GM18502 (cell line): ENCODE measurements at regions not wholly inside any gene's neighbourhood (a gene's known extent, or its start where the extent isn't known, plus 50 kb on each side); places are given as distances from the start of the nearest gene placed in this dataset.
A peak's percentile ranks its signal among the peaks of the same experiment; 100 is the strongest.
"Not testable (repeated sequence)": the region's sequence is repeated elsewhere in the genome, so short reads cannot be mapped to it uniquely, and the experiment has no call there.

Experiments used
- ATAC-seq: cut with Tn5 transposase; IDR thresholded peaks from one replicate; pipeline ENCODE4 v1.9.1; 2021; ENCODE audit warnings: mild to moderate bottlenecking; ENCODE audit not compliant: unreplicated experiment, poor library complexity

- no peak for ATAC-seq
Measured at GRCh38 chrX:78603908-78604307, 55.2 kb downstream of the RTL3 start.

- ATAC-seq = no peak
Measured at GRCh38 chrX:78595901-78596502, 63.1 kb downstream of the RTL3 start.

- no peak for ATAC-seq
Measured at GRCh38 chrX:78593701-78594100, 65.4 kb downstream of the RTL3 start.

GRCh38 chrX:78592030-78592429 lies 67.1 kb downstream of the RTL3 start:
- ATAC-seq = no peak

- ATAC-seq = no peak
Measured at GRCh38 chrX:78574306-78574705, 84.8 kb downstream of the RTL3 start.

- ATAC-seq = no peak
Measured at GRCh38 chrX:78573630-78574029, 85.5 kb downstream of the RTL3 start.

GRCh38 chrX:78571849-78572248 lies 87.3 kb downstream of the RTL3 start:
- no peak for ATAC-seq

GRCh38 chrX:78555401-78555980 lies 103.6 kb downstream of the RTL3 start:
- ATAC-seq = no peak

- not testable (repeated sequence) for ATAC-seq
Measured at GRCh38 chrX:78552628-78553027, 106.5 kb downstream of the RTL3 start.

- ATAC-seq = no peak
Measured at GRCh38 chrX:78548012-78548411, 111.1 kb downstream of the RTL3 start.

- no peak for ATAC-seq
Measured at GRCh38 chrX:78545233-78545632, 113.9 kb downstream of the RTL3 start.

- ATAC-seq = no peak
Measured at GRCh38 chrX:78543281-78543680, 115.8 kb downstream of the RTL3 start.

- no peak for ATAC-seq
Measured at GRCh38 chrX:78540171-78540570, 119.0 kb downstream of the RTL3 start.

- ATAC-seq = no peak
Measured at GRCh38 chrX:78534221-78534620, 124.9 kb downstream of the RTL3 start.

GRCh38 chrX:78532363-78532762 lies 126.8 kb downstream of the RTL3 start:
- no peak for ATAC-seq

GRCh38 chrX:78527818-78528217 lies 131.3 kb downstream of the RTL3 start:
- ATAC-seq = no peak

GRCh38 chrX:78527263-78527662 lies 131.9 kb downstream of the RTL3 start:
- ATAC-seq = no peak

- no peak for ATAC-seq
Measured at GRCh38 chrX:78522601-78523000, 136.5 kb downstream of the RTL3 start.

- peak; percentile 89 for ATAC-seq
Measured at GRCh38 chrX:78517124-78517523, 142.0 kb downstream of the RTL3 start.

GRCh38 chrX:78514852-78515251 lies 144.3 kb downstream of the RTL3 start:
- no peak for ATAC-seq

GRCh38 chrX:78513971-78514738 lies 145.0 kb downstream of the RTL3 start:
- ATAC-seq = no peak

- no peak for ATAC-seq
Measured at GRCh38 chrX:78506248-78506647, 152.9 kb downstream of the RTL3 start.
